Stimulated activated naive B cell treated with anti-CD40 and anti-IgM and Interleukin-4, amounts not matched to agents 10 μg/mL and 1 μg/mL and 100 μg/mL, for 72 hours (primary cell): ENCODE measurements at regions not wholly inside any gene's neighbourhood (a gene's known extent, or its start where the extent isn't known, plus 50 kb on each side); places are given as distances from the start of the nearest gene placed in this dataset.

Experiments
- ATAC-seq, 2 donors: fragments of 150-1000 bp; cut with Tn5 transposase; replicated peaks; 2 replicates each; pipeline ENCODE4 v1.10.0; 2021; ENCODE audit warnings: moderate library complexity in 1 of 2
- DNase-seq: peaks from one replicate; pipeline ENCODE4 v3.0.0; 2021
- H3K27ac Mint-ChIP-seq: one replicate; pipeline ENCODE4 v1.8.0; 2022; ENCODE audit warnings: mild to moderate bottlenecking, mixed read lengths
- H3K27me3 Mint-ChIP-seq, 2 donors: one replicate each; pipeline ENCODE4 v1.8.0; 2022; ENCODE audit warnings: mixed read lengths in 2 of 2
- H3K36me3 Mint-ChIP-seq, 2 donors: one replicate each; pipeline ENCODE4 v1.8.0; 2022; ENCODE audit warnings: mixed read lengths in 2 of 2, mild to moderate bottlenecking in 1 of 2
- H3K4me1 Mint-ChIP-seq, 2 donors: one replicate each; pipeline ENCODE4 v1.8.0; 2022; ENCODE audit warnings: mixed read lengths in 2 of 2, mild to moderate bottlenecking in 1 of 2
- H3K4me3 Mint-ChIP-seq, 2 donors: one replicate each; pipeline ENCODE4 v1.8.0; 2022; ENCODE audit warnings: mild to moderate bottlenecking in 2 of 2, mixed read lengths in 2 of 2, moderate library complexity in 1 of 2
- H3K9me3 Mint-ChIP-seq, 2 donors: one replicate each; pipeline ENCODE4 v1.8.0; 2022; ENCODE audit warnings: mixed read lengths in 2 of 2, mild to moderate bottlenecking in 1 of 2

DNA sequence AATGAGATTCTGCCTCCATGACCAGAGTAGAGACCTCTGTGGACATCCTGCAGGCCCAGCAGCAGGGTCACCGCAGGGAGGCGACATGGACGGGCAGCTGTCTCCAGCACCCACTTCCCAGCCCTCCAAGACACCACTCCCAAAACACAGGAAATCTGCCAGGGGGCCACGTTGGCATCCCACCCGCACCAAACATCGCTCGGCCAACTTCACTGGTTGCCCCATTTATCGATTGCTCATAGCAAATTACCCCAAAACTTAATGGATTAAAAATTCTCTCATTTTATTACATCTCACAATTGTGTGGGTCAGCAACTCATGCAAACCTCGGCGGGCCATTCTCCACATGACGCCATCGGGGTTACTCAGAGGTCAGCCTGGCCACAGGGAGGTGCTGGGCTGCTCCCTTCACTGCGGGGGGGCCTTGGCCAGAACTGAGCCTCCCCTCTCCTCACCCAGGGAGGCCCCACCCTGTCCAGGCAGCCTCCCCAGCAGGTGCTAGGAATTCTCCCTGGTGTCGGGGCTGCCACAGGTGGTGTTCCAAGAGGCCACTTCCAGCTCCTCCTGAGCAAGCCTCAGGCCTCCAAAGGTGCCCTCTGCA lies 420.7 kb upstream of the MYT1L start:
- Mint-ChIP-seq H3K36me3 (peaks cover 0 to 5% of the 10 kb centered on the region in 2 donors), H3K27me3 (no peaks in the 10 kb centered on the region), H3K4me1 (no peaks in the 10 kb centered on the region), H3K27ac (no peak overlapping the region), H3K9me3 (peaks cover 22 to 27% of the 10 kb centered on the region in 2 donors), H3K4me3 (no peak overlapping the region)
- ATAC-seq, result no peak
- DNase-seq, result no peak

DNA sequence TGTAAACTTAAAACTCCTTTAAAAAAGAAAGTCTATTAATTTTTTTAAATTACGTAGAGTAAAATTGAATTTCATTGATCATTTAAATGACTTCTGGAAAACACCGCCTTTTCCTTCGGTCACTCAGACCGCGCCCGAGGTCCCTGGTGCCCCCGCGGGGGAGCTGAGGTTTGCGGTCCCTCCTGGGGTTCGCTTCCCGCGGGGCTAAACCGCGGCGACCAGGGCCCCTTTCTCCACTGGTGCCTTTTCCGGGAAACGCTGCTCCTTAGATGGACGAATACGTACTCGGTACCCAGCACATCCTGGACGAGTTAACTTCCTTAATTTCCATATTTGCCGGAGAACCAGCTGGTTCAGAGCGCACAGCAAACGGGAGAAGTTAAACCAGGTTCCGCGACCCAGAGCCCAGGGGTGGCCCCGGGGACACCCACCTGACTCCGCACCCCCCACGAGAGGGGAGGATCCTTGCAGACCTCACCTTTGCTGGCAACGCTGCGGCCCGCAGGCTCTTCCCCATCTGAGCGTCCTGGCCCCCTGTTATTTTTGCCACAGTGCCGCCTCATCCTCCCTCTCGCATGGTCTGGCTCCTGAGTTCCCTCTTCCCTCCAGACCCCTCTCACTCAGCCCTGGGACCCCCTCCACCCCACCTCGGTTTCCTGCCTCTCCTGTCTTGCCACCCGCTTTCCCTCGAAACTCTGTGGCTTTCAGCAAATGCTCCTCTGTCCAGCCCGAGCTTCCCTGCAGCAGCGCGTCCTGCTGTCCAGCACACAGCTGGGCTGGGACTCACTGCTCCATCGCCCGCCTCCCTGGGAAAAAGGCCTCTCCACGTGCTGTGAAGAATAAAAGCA lies 420.0 kb upstream of the MYT1L start:
- Mint-ChIP-seq H3K27me3 (no peaks in the 10 kb centered on the region), H3K9me3 (peaks cover 22 to 27% of the 10 kb centered on the region in 2 donors), H3K36me3 (peaks cover 0 to 5% of the 10 kb centered on the region in 2 donors), H3K27ac (no peak overlapping the region), H3K4me3 (no peak overlapping the region), H3K4me1 (no peaks in the 10 kb centered on the region)
- no peak for ATAC-seq
- no peak for DNase-seq

DNA sequence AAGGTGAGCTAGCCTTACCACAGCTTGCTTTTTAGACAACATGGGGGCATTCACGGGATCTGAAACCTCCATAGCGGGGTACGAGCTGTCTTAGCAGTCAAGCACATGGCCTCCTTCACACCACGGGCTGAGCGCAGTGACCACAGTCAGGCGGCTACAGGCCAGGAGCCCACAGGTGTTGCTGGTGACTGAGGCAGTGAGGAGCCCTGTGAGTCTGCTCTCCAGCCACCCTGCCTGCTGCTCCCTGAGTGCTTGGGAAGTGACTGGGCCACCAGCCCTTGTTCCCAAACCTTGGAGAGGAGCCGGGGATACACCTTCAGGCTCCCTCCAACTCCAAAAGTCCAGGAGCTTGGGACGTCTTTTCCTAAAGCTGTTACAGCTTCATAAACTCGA lies 418.1 kb upstream of the MYT1L start:
- Mint-ChIP-seq H3K27me3 (no peaks in the 10 kb centered on the region), H3K9me3 (peaks cover 20 to 22% of the 10 kb centered on the region in 2 donors), H3K36me3 (peaks cover 0 to 5% of the 10 kb centered on the region in 2 donors), H3K4me1 (no peaks in the 10 kb centered on the region), H3K4me3 (no peak overlapping the region), H3K27ac (no peak overlapping the region)
- DNase-seq, result no peak
- ATAC-seq, result no peak

DNA sequence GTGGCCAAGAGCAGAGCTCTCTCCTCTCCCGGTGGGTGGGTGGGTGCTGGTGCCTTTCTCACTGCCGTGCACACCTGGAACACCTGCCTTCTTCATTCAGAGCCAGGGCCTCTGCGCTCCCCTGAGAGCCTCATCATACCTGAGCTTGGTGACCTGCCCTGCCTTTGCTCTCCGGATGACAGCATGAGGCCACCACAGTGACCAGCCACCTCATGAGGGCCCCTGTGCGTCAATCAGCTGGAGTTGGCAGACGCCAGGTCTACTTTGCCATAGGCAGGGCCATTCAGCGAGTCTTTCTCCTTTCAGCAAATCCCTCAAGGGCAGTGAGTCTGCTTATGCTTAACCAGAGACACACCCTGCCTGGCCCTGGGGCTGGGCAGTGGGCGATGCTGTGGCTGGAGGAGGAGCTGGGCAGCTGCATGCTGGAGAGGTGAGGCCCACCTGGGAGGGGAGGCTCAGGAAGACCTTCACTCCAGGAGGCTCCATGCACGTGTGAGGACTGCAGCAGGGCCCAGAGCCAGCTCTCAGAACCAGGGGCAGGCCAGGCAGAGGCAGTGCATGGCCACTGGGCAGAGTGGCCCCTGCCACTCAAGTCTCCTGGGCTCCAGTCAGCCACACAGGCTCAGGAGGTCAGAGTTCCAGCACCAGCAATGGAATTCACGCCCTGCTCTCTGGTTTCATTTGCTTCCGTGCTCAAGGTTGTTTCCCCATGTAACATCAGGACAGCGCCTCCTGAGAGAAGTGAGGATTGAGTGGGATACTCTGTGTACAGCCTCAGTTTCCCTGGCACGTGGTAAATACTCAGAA lies 417.5 kb upstream of the MYT1L start:
- DNase-seq (no peak), ATAC-seq (no peak)
- Mint-ChIP-seq H3K4me1 (no peaks in the 10 kb centered on the region), H3K27ac (no peak overlapping the region), H3K9me3 (peaks cover 19 to 22% of the 10 kb centered on the region in 2 donors), H3K36me3 (peaks cover 0 to 5% of the 10 kb centered on the region in 2 donors), H3K4me3 (no peak overlapping the region), H3K27me3 (no peaks in the 10 kb centered on the region)

DNA sequence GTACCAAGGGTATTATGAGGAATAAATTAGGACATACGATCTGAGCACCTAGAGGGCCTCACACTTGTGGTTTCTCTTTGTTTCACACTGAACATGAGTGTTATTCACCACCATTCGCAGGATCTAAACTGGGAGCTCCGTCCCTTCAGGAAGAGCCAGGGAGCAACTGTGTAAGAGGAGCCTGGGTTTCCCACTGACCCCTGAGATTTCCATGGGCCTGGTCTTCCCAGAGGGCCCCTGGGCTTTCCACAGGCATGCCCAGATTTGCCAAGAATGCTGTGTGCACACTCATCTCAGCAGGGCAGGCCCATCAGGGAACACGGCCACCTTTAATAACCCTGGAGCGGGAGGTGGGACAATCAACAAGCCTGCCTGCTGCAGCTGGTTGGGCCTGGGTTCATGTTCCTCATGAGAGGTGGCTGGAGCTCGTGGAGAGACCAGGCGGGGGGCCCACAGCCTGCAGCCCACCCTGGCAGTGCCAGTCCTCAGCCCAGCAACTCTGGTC lies 416.8 kb upstream of the MYT1L start:
- Mint-ChIP-seq H3K4me1 (no peaks in the 10 kb centered on the region), H3K27ac (no peak overlapping the region), H3K4me3 (no peak overlapping the region), H3K36me3 (peaks cover 0 to 5% of the 10 kb centered on the region in 2 donors), H3K9me3 (peaks cover 15 to 18% of the 10 kb centered on the region in 2 donors), H3K27me3 (no peaks in the 10 kb centered on the region)
- DNase-seq (no peak), ATAC-seq (no peak)

DNA sequence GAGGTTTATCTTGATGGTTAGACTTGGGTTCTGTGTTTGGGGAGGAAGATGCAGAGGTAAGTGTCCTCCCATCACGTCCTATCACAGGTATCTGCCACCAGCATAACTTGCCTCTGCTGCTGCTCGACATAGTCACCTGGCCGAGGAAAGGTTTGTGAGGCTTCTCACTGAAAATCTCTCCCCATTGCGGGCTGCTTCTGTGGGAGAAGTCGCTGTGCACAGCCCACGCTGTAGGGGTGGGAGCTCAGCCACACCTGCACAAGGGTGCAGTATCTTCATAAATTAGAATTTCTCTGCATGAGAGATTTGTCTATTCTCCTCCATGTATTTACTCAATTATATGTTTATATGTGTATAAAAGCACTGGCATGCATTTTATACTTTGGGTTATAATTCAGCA lies 415.7 kb upstream of the MYT1L start:
- ATAC-seq (no peak), DNase-seq (no peak)
- Mint-ChIP-seq H3K36me3 (peaks cover 0 to 5% of the 10 kb centered on the region in 2 donors), H3K4me1 (no peaks in the 10 kb centered on the region), H3K4me3 (no peak overlapping the region), H3K9me3 (peaks cover 12 to 13% of the 10 kb centered on the region in 2 donors), H3K27ac (no peak overlapping the region), H3K27me3 (no peaks in the 10 kb centered on the region)

DNA sequence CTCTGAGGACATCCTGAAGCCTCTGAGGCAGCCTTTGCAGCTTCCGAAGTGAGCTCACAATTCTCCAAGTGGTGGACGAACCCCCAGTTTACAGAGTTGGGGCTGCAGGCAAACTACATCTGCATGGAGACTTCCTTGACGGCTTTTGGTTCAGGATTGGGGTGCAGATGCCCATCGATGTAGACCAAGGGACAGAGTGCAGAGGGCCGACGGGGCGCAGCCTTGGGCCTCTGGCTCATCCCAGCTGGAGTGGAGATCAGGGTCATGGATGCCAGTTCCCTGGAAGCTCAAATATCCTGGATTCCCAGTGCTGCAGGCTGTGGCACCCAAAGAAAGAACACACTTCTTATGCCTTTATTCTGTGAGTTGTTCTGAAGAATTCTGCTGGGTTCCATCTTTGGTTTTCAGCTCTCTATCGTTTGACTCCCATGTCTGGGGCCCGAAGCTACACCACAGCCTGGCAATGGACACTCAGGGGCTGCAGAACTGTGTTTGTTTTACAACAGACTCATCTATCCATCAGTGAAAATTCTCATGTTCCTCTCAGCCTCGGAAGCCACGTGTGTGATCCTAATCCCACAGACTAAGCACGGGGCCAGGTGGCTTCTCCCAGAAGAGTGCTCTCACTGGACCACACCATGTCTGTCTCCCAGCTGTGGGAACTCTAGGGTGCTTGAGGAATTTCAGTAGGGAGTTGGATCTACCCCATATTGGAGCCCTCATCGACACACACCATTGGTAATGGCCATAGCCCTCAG lies 414.1 kb upstream of the MYT1L start:
- no peak overlapping the region for H3K27ac Mint-ChIP-seq
- H3K36me3 Mint-ChIP-seq, result peaks cover 0 to 3% of the 10 kb centered on the region in 2 donors
- no peak overlapping the region for H3K4me3 Mint-ChIP-seq
- H3K4me1 Mint-ChIP-seq, result no peaks in the 10 kb centered on the region
- H3K27me3 Mint-ChIP-seq, result peaks cover 0 to 4% of the 10 kb centered on the region in 2 donors
- DNase-seq (no peak), ATAC-seq (no peak)
- peaks cover 8 to 10% of the 10 kb centered on the region in 2 donors for H3K9me3 Mint-ChIP-seq

DNA sequence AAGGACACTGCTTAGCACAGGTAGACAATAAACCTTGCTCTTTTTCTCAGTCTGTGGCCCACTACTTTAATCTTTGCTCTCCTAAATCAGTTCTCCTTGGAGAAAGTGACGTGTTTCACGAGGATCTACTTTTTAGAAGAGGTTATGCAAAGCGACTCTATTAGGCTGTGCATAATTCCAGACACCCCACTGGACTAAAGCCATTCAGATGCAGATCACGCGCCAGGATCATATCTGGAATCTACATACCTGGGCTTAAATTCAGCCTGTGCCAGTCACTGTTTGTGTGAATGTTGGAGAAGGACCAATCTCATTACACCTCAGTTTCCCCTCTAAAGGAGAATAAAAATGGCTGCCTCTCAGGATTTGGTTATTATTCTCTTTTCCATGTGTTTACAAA lies 413.0 kb upstream of the MYT1L start:
- Mint-ChIP-seq H3K36me3 (peaks cover 0 to 5% of the 10 kb centered on the region in 2 donors), H3K27me3 (peaks cover 0 to 9% of the 10 kb centered on the region in 2 donors), H3K9me3 (peaks cover 10 to 12% of the 10 kb centered on the region in 2 donors), H3K4me1 (no peaks in the 10 kb centered on the region), H3K27ac (no peak overlapping the region), H3K4me3 (no peak overlapping the region)
- no peak for DNase-seq
- no peak for ATAC-seq

DNA sequence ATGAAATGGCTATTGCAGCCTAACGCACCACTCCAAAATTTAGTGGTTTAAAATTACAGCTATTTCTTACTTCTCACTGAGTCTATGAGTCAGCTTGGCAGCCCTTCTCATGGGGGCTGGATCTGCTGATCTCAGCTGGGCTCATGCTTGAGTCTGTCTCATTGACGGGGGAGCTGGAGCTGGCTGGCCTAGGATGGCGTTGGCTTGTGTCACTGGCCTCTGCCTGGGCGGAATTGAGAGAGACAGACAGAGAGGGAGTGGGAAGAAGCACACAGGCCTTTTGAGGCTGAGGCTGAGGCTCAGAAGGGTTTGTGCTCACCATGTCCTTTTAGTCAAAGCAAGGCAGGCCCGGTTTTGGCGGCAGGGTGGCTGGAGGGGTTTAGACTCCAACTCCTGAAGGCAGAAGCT lies 412.1 kb upstream of the MYT1L start:
- H3K9me3 Mint-ChIP-seq, result peaks cover 10 to 12% of the 10 kb centered on the region in 2 donors
- DNase-seq (no peak), ATAC-seq (no peak)
- no peak overlapping the region for H3K27ac Mint-ChIP-seq
- no peaks in the 10 kb centered on the region for H3K4me1 Mint-ChIP-seq
- H3K4me3 Mint-ChIP-seq, result no peak overlapping the region
- peaks cover 0 to 9% of the 10 kb centered on the region in 2 donors for H3K27me3 Mint-ChIP-seq
- H3K36me3 Mint-ChIP-seq, result peaks cover 0 to 5% of the 10 kb centered on the region in 2 donors

DNA sequence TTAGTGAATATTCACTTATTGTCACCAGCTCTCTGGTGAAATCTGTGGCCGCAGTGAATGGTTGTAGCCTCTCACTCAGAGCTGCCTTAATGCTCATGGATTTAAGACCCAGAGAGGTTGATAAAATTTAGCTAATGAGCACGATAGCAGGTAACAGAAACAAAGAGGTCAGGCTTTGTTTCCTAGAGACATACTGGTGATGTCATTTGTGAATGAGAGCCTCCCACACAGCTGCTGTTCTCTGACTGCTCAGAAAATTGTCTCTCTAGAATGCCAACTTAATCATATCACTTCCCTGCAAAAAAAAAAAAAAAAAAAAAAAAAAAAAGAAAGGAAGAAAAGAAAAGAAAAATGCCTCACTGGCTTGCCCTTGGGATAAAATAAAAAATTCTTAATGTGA lies 411.7 kb upstream of the MYT1L start:
- no peak for DNase-seq
- peaks cover 0 to 9% of the 10 kb centered on the region in 2 donors for H3K27me3 Mint-ChIP-seq
- ATAC-seq, result no peak
- H3K4me3 Mint-ChIP-seq, result no peak overlapping the region
- H3K9me3 Mint-ChIP-seq, result peaks cover 10 to 12% of the 10 kb centered on the region in 2 donors
- peaks cover 0 to 5% of the 10 kb centered on the region in 2 donors for H3K36me3 Mint-ChIP-seq
- no peaks in the 10 kb centered on the region for H3K4me1 Mint-ChIP-seq
- H3K27ac Mint-ChIP-seq, result no peak overlapping the region

DNA sequence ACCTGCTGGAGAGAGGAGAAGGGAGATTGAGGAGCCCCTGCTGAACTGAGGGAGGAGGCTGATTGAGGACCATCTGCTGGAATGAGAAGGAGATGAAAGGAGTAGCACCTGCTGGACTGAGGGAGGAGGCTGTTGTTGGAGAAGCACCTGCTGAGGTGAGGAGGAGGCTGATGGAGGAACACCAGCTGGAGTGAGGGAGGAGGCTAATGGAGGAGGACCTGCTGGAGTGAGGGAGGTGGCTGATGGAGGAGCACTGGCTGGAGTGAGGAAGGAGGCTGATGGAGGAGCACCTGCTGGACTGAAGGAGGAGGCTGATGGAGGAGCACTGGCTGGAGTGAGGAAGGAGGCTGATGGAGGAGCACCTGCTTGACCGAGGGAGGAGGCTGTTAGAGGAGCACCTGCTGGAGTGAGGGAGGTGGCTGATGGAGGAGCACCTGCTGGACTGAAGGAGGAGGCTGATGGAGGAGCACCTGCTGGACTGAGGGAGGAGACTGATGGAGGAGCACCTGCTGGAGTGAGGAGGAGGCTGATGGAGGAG lies 409.2 kb upstream of the MYT1L start:
- Mint-ChIP-seq H3K36me3 (peaks cover 0 to 5% of the 10 kb centered on the region in 2 donors), H3K9me3 (peaks cover 10 to 12% of the 10 kb centered on the region in 2 donors), H3K4me1 (no peaks in the 10 kb centered on the region), H3K27me3 (peaks cover 4 to 13% of the 10 kb centered on the region in 2 donors), H3K27ac (no peak overlapping the region), H3K4me3 (no peak overlapping the region)
- DNase-seq, result no peak
- no peak for ATAC-seq

DNA sequence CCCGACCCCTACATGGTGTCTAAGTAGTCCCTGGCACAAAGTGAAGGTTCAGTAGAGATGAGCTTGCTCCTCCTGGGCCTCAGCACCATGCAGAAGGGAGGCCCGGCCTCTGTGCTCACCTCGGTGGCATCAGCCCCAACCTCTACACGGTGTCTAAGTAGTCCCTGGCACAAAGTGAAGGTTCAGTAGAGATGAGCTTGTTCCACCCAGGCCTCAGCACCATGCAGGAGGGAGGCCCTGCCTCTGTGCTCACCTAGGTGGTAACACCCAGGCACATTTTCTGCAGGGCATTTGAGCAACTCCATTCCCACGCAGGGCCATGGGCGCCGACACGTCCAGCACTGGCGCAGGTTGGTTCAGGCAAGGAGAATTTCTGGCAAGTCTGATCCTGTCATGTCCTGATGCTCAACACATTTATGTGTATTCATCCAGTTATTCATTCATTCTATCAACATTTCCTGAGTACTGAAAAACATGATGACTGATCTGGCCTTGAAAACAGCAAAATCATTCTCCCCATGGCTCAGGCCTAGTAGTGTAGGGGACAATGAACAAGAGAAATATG lies 408.2 kb upstream of the MYT1L start:
- Mint-ChIP-seq H3K36me3 (peaks cover 0 to 5% of the 10 kb centered on the region in 2 donors), H3K27me3 (peaks cover 7 to 20% of the 10 kb centered on the region in 2 donors), H3K4me3 (no peak overlapping the region), H3K4me1 (no peaks in the 10 kb centered on the region), H3K27ac (no peak overlapping the region), H3K9me3 (peaks cover 10 to 12% of the 10 kb centered on the region in 2 donors)
- DNase-seq (no peak), ATAC-seq (no peak)

DNA sequence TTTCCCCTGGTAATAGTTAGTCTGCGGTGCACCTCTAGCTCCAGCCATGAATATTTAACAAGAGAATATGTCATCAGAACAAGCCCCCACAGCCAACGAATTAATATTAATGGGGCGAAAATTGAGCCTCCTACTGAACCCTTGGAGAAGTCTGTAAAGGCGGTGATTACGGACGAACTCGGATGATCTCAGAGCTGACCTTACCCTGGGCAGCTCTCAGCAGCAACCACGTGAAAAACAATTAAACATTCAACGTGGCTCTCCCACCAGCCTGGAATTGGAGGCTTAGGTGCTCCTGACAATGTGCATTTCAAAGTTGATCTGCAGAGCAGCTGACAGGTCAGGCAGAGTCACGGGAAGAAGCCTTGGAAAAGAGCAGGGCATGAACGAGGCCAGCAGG lies 407.6 kb upstream of the MYT1L start:
- Mint-ChIP-seq H3K27ac (no peak overlapping the region), H3K4me1 (no peaks in the 10 kb centered on the region), H3K4me3 (no peak overlapping the region), H3K9me3 (peaks cover 10 to 12% of the 10 kb centered on the region in 2 donors), H3K27me3 (peaks cover 7 to 20% of the 10 kb centered on the region in 2 donors), H3K36me3 (peaks cover 0 to 5% of the 10 kb centered on the region in 2 donors)
- ATAC-seq, result no peak
- no peak for DNase-seq
